PC-3 (cell line): ENCODE measurements at regions not wholly inside any gene's neighbourhood (a gene's known extent, or its start where the extent isn't known, plus 50 kb on each side); places are given as distances from the start of the nearest gene placed in this dataset.
"Not testable (repeated sequence)": the region's sequence is repeated elsewhere in the genome, so short reads cannot be mapped to it uniquely, and the experiment has no call there.

Experiments used
- ATAC-seq: fragments of 200-7000 bp; cut with Tn5 transposase; 2 replicates; pipeline ENCODE4 v1.9.1; 2020; ENCODE audit warnings: mild to moderate bottlenecking, moderate library complexity
- BruUV-seq: library from RNA; stranded (reverse); fragments of 400-500 nt; replicated peaks from 2 replicates; lab custom pipeline; 2021; lab: Mats Ljungman, UMichigan
- CTCF ChIA-PET: fragments of 300-600 bp; sonication (Branson Sonifier 250); formaldehyde crosslinking; loops from one replicate; lab custom pipeline; 2022; ENCODE audit warnings: antibody characterized with exemption; lab: Charles Lee
- POLR2A ChIA-PET: fragments of 300-600 bp; sonication (Branson Sonifier 250); formaldehyde crosslinking; loops from one replicate; lab custom pipeline; 2022; ENCODE audit warnings: antibody characterized with exemption; ENCODE audit not compliant: unreplicated experiment; lab: Charles Lee
- DNase-seq: peaks from one replicate; pipeline ENCODE4 v3.0.0-alpha.2; 2015
- H2AFZ ChIP-seq: fragments of 300-600 bp; sonication (generic); 2 replicates; pipeline ENCODE4 v1.6.0; 2016; ENCODE audit warnings: antibody characterized with exemption, low read length
- H3F3A ChIP-seq: fragments of 300-600 bp; sonication (generic); one replicate; pipeline ENCODE4 v1.6.0; 2017; ENCODE audit warnings: antibody characterized with exemption, low read length, control low read depth, mild to moderate bottlenecking; ENCODE audit not compliant: unreplicated experiment
- H3K27ac ChIP-seq: fragments of 300-600 bp; sonication (generic); 2 replicates; pipeline ENCODE4 v1.5.1; 2016; ENCODE audit warnings: mild to moderate bottlenecking, low read length
- H3K27me3 ChIP-seq: fragments of 300-600 bp; sonication (generic); 2 replicates; pipeline ENCODE4 v1.6.1; 2016; ENCODE audit warnings: low read length, mixed read lengths
- H3K36me3 ChIP-seq: fragments of 300-600 bp; sonication (generic); 2 replicates; pipeline ENCODE4 v1.6.1; 2016; ENCODE audit warnings: low read depth, mixed run types, low read length, mixed read lengths
- H3K4me1 ChIP-seq: fragments of 300-600 bp; sonication (generic); 2 replicates; pipeline ENCODE4 v1.5.1; 2016; ENCODE audit warnings: low read length; ENCODE audit not compliant: insufficient read depth
- H3K4me2 ChIP-seq: fragments of 300-600 bp; sonication (generic); 2 replicates; pipeline ENCODE4 v1.6.0; 2016; ENCODE audit warnings: low read length
- H3K4me3 ChIP-seq: fragments of 300-600 bp; sonication (generic); 2 replicates; pipeline ENCODE4 v1.5.1; 2016; ENCODE audit warnings: mild to moderate bottlenecking, low read length, mixed read lengths
- H3K79me2 ChIP-seq: fragments of 300-600 bp; sonication (generic); 2 replicates; pipeline ENCODE4 v1.6.1; 2017; ENCODE audit warnings: low read length, mixed read lengths
- H3K9ac ChIP-seq: fragments of 300-600 bp; sonication (generic); 2 replicates; pipeline ENCODE4 v1.6.0; 2016; ENCODE audit warnings: mild to moderate bottlenecking, low read length
- H3K9me2 ChIP-seq: fragments of 300-600 bp; sonication (generic); replicated peaks from 2 replicates; pipeline ENCODE4 v1.6.1; 2016; ENCODE audit warnings: mixed run types, low read length, mixed read lengths
- H3K9me3 ChIP-seq: fragments of 300-600 bp; sonication (generic); 2 replicates; pipeline ENCODE4 v1.6.1; 2016; ENCODE audit warnings: low read length, mixed read lengths
- H4K20me1 ChIP-seq: fragments of 300-600 bp; sonication (generic); 2 replicates; pipeline ENCODE4 v1.6.1; 2016; ENCODE audit warnings: low read length, mixed read lengths
- CTCF ChIP-seq: fragments of 300-600 bp; sonication (generic); conservative IDR thresholded peaks from 2 replicates; pipeline ENCODE4 v1.5.1; 2017; ENCODE audit warnings: antibody characterized with exemption, low read depth, mild to moderate bottlenecking, low read length
- EZH2 ChIP-seq: fragments of 300-600 bp; sonication (generic); IDR thresholded peaks from one replicate; pipeline ENCODE4 v1.6.1; 2017; ENCODE audit warnings: antibody characterized with exemption, mild to moderate bottlenecking, low read length; ENCODE audit not compliant: unreplicated experiment
- EZH2phosphoT487 ChIP-seq: fragments of 300-600 bp; sonication (generic); IDR thresholded peaks from 2 replicates; pipeline ENCODE4 v1.6.1; 2018; ENCODE audit warnings: mild to moderate bottlenecking, antibody characterized with exemption, low read length, borderline replicate concordance
- intact Hi-C: fragments of 100-400 bp; cut with micrococcal nuclease; formaldehyde crosslinking; loops from 2 replicates; pipeline ENCODE4 v1.9.0; 2023

GRCh38 chr7:9071160-9071762 is 637.9 kb downstream of the NXPH1 start:
- BruUV-seq: no TSS peak
- intact Hi-C loops: no loop called here
- ATAC-seq: no peak
- H3K4me2 ChIP-seq: no peak overlapping the region
- TF ChIP-seq EZH2 (no peak), EZH2phosphoT487 (no peak), CTCF (no peak)
- no peak overlapping the region for H3K9ac ChIP-seq
- H3K27me3 ChIP-seq: no peaks in the 10 kb centered on the region
- POLR2A ChIA-PET: no interaction called here
- no peak for DNase-seq
- H3K4me1 ChIP-seq: no peaks in the 10 kb centered on the region
- H3K27ac ChIP-seq: no peak overlapping the region
- H4K20me1 ChIP-seq: no peaks in the 10 kb centered on the region
- H3F3A ChIP-seq: no peaks in the 10 kb centered on the region
- no peaks in the 10 kb centered on the region for H3K9me3 ChIP-seq
- no peaks in the 10 kb centered on the region for H3K36me3 ChIP-seq
- no peaks in the 10 kb centered on the region for H3K79me2 ChIP-seq
- no peak overlapping the region for H3K4me3 ChIP-seq
- CTCF ChIA-PET: no interaction called here
- H2AFZ ChIP-seq: no peak overlapping the region
- no peaks in the 10 kb centered on the region for H3K9me2 ChIP-seq

- intact Hi-C loops, H3K9ac ChIP-seq, H3K9me3 ChIP-seq, H3K79me2 ChIP-seq, H3K4me3 ChIP-seq, H3K27ac ChIP-seq, H3K4me2 ChIP-seq, CTCF ChIA-PET, H3F3A ChIP-seq, H3K36me3 ChIP-seq, H4K20me1 ChIP-seq, ATAC-seq, POLR2A ChIA-PET, H3K27me3 ChIP-seq, H2AFZ ChIP-seq, H3K4me1 ChIP-seq, DNase-seq, BruUV-seq, H3K9me2 ChIP-seq: not testable (repeated sequence)
Observed at GRCh38 chr7:9075774-9076173, 642.4 kb downstream of the NXPH1 start.

GRCh38 chr7:9082203-9082602 is 648.8 kb downstream of the NXPH1 start:
- Histone ChIP-seq H3K9ac (no peak overlapping the region), H3K4me2 (no peak overlapping the region), H4K20me1 (no peaks in the 10 kb centered on the region), H2AFZ (no peak overlapping the region), H3K4me1 (no peaks in the 10 kb centered on the region), H3F3A (no peaks in the 10 kb centered on the region), H3K4me3 (no peak overlapping the region), H3K9me3 (no peaks in the 10 kb centered on the region), H3K27me3 (no peaks in the 10 kb centered on the region), H3K9me2 (no peaks in the 10 kb centered on the region), H3K36me3 (no peaks in the 10 kb centered on the region), H3K79me2 (no peaks in the 10 kb centered on the region), H3K27ac (no peak overlapping the region)
- TF ChIP-seq CTCF: no peak
- TF ChIP-seq EZH2: no peak
- no peak for TF ChIP-seq EZH2phosphoT487
- ChIA-PET POLR2A (no interaction called here), CTCF (no interaction called here)
- intact Hi-C loops: loop anchor here (10.0 kb wide), 2 partner anchors 177 to 1043 kb away; no protein-coding TSS in a partner anchor
- no TSS peak for BruUV-seq
- ATAC-seq (no peak), DNase-seq (no peak)
